Parathyroid adenoma (tissue), 2 donors: ENCODE measurements at regions not wholly inside any gene's neighbourhood (a gene's known extent, or its start where the extent isn't known, plus 50 kb on each side); places are given as distances from the start of the nearest gene placed in this dataset.

Source experiments
- H2AFZ ChIP-seq: fragments of 300-600 bp; sonication (generic); one replicate; pipeline ENCODE4 v1.7.0; 2017; ENCODE audit warnings: antibody characterized with exemption, mild to moderate bottlenecking
- H3K27ac ChIP-seq: fragments of 300-600 bp; sonication (generic); one replicate; pipeline ENCODE4 v1.7.0; 2017
- H3K27me3 ChIP-seq: fragments of 300-600 bp; sonication (generic); one replicate; pipeline ENCODE4 v1.7.0; 2017; ENCODE audit warnings: low read length; ENCODE audit not compliant: control insufficient read depth, insufficient read depth
- H3K36me3 ChIP-seq: fragments of 300-600 bp; sonication (generic); one replicate; pipeline ENCODE4 v1.7.0; 2017; ENCODE audit warnings: low read length; ENCODE audit not compliant: control insufficient read depth, insufficient read depth
- H3K4me1 ChIP-seq: fragments of 300-600 bp; sonication (generic); one replicate; pipeline ENCODE4 v1.7.0; 2017; ENCODE audit warnings: control low read depth
- H3K4me2 ChIP-seq: fragments of 300-600 bp; sonication (generic); one replicate; pipeline ENCODE4 v1.7.0; 2017; ENCODE audit warnings: low read length
- H3K4me3 ChIP-seq: fragments of 300-600 bp; sonication (generic); one replicate; pipeline ENCODE4 v1.7.0; 2017; ENCODE audit warnings: low read depth, low read length
- H3K79me2 ChIP-seq: fragments of 300-600 bp; sonication (generic); one replicate; pipeline ENCODE4 v1.7.0; 2017; ENCODE audit warnings: control low read depth
- H3K9ac ChIP-seq: fragments of 300-600 bp; sonication (generic); one replicate; pipeline ENCODE4 v1.7.0; 2017; ENCODE audit warnings: mild to moderate bottlenecking
- H3K9me3 ChIP-seq: fragments of 300-600 bp; sonication (generic); one replicate; pipeline ENCODE4 v1.7.0; 2017; ENCODE audit warnings: low read length; ENCODE audit not compliant: control insufficient read depth
- CTCF ChIP-seq: fragments of 300-600 bp; sonication (generic); IDR thresholded peaks from one replicate; pipeline ENCODE4 v1.7.0; 2017; ENCODE audit warnings: antibody characterized with exemption, mild to moderate bottlenecking
- donor health status: primary hyperparathyroidism.

GRCh38 chr12:18981732-18982131 is 147.8 kb upstream of the PLEKHA5 start:
- H2AFZ ChIP-seq = no peak overlapping the region
- TF ChIP-seq CTCF = no peak
- H3K27ac ChIP-seq = no peak overlapping the region
- H3K4me2 ChIP-seq = no peak overlapping the region
- H3K9ac ChIP-seq = no peak overlapping the region
- no peak overlapping the region for H3K4me3 ChIP-seq
- no peaks in the 10 kb centered on the region for H3K9me3 ChIP-seq
- no peaks in the 10 kb centered on the region for H3K36me3 ChIP-seq
- H3K79me2 ChIP-seq = no peaks in the 10 kb centered on the region
- no peaks in the 10 kb centered on the region for H3K4me1 ChIP-seq
- H3K27me3 ChIP-seq = no peaks in the 10 kb centered on the region

- H3K27ac ChIP-seq = no peak overlapping the region
- no peak overlapping the region for H2AFZ ChIP-seq
- no peak for TF ChIP-seq CTCF
- H3K9me3 ChIP-seq = no peaks in the 10 kb centered on the region
- no peaks in the 10 kb centered on the region for H3K36me3 ChIP-seq
- no peak overlapping the region for H3K4me2 ChIP-seq
- no peak overlapping the region for H3K4me3 ChIP-seq
- no peaks in the 10 kb centered on the region for H3K27me3 ChIP-seq
- H3K4me1 ChIP-seq = no peaks in the 10 kb centered on the region
- H3K9ac ChIP-seq = no peak overlapping the region
- no peaks in the 10 kb centered on the region for H3K79me2 ChIP-seq
Observed at GRCh38 chr12:18982226-18982949, 147.1 kb upstream of the PLEKHA5 start.

GRCh38 chr12:18983854-18984253 is 145.7 kb upstream of the PLEKHA5 start:
- no peak overlapping the region for H3K4me2 ChIP-seq
- no peaks in the 10 kb centered on the region for H3K9me3 ChIP-seq
- H3K4me1 ChIP-seq = no peaks in the 10 kb centered on the region
- H3K27me3 ChIP-seq = no peaks in the 10 kb centered on the region
- H3K79me2 ChIP-seq = no peaks in the 10 kb centered on the region
- no peak overlapping the region for H2AFZ ChIP-seq
- no peak for TF ChIP-seq CTCF
- no peak overlapping the region for H3K9ac ChIP-seq
- H3K36me3 ChIP-seq = no peaks in the 10 kb centered on the region
- no peak overlapping the region for H3K27ac ChIP-seq
- H3K4me3 ChIP-seq = no peak overlapping the region

GRCh38 chr12:18990856-18991255 is 138.7 kb upstream of the PLEKHA5 start:
- no peaks in the 10 kb centered on the region for H3K4me1 ChIP-seq
- H3K36me3 ChIP-seq = no peaks in the 10 kb centered on the region
- H3K27me3 ChIP-seq = no peaks in the 10 kb centered on the region
- H2AFZ ChIP-seq = no peak overlapping the region
- no peaks in the 10 kb centered on the region for H3K79me2 ChIP-seq
- TF ChIP-seq CTCF = no peak
- H3K27ac ChIP-seq = no peak overlapping the region
- no peak overlapping the region for H3K4me3 ChIP-seq
- H3K4me2 ChIP-seq = no peak overlapping the region
- no peak overlapping the region for H3K9ac ChIP-seq
- no peaks in the 10 kb centered on the region for H3K9me3 ChIP-seq

- Histone ChIP-seq H3K4me3 (no peak overlapping the region), H3K9me3 (no peaks in the 10 kb centered on the region), H2AFZ (no peak overlapping the region), H3K4me2 (no peak overlapping the region), H3K27me3 (no peaks in the 10 kb centered on the region), H3K27ac (no peak overlapping the region), H3K9ac (no peak overlapping the region), H3K79me2 (no peaks in the 10 kb centered on the region), H3K4me1 (no peaks in the 10 kb centered on the region), H3K36me3 (no peaks in the 10 kb centered on the region)
- TF ChIP-seq CTCF = no peak
Observed at GRCh38 chr12:18992336-18992735, 137.2 kb upstream of the PLEKHA5 start.
